ENCODE measurements at regions not wholly inside any gene's neighbourhood (a gene's known extent, or its start where the extent isn't known, plus 50 kb on each side); places are given as distances from the start of the nearest gene placed in this dataset.

- Histone ChIP-seq H4K20me1 (ENCODE audit: control insufficient read depth, extremely low read depth, insufficient read depth, low read length) (no peaks in the 10 kb centered on the region), H3K4me2 (ENCODE audit: control insufficient read depth, extremely low read depth, insufficient read depth, low read depth, low read length) (no peak overlapping the region), H3K9me1 (ENCODE audit: control insufficient read depth, extremely low read depth, insufficient read depth, low read length) (no peaks in the 10 kb centered on the region), H3K27me3 (ENCODE audit: control insufficient read depth, extremely low read depth, insufficient read depth, low read length) (no peaks in the 10 kb centered on the region), H3K9me3 (ENCODE audit: control insufficient read depth, low read depth, low read length) (no peaks in the 10 kb centered on the region), H3K9ac (ENCODE audit: control insufficient read depth, extremely low read depth, insufficient read depth, low read length) (no peak overlapping the region), H3K4me3 (ENCODE audit: control insufficient read depth in 2 of 3, extremely low read depth in 1 of 3, insufficient read depth in 2 of 3, low read depth in 1 of 3, low read length in 3 of 3) (no peak overlapping the region), H3K36me3 (ENCODE audit: control insufficient read depth in 2 of 2, extremely low read depth in 1 of 2, insufficient read depth in 2 of 2, low read length in 2 of 2) (no peaks in the 10 kb centered on the region), H3K4me1 (ENCODE audit: control insufficient read depth, extremely low read depth, insufficient read depth, low read length) (no peaks in the 10 kb centered on the region), H3K27ac (ENCODE audit: control insufficient read depth, insufficient read depth, low read length) (no peak overlapping the region), H2AFZ (ENCODE audit: control insufficient read depth, low read length) (no peak overlapping the region), H3K79me2 (ENCODE audit: control insufficient read depth, insufficient read depth, low read length) (no peaks in the 10 kb centered on the region)
- TF ChIP-seq CTCF (optimal IDR thresholded peaks at IDR 0.05 in 1 of 3, IDR thresholded peaks at IDR 0.05 in 1 of 3, conservative IDR thresholded peaks at IDR 0.05 in 1 of 3; ENCODE audit: extremely low read depth in 1 of 3, insufficient read depth in 2 of 3, low read length in 3 of 3) (no peak), EZH2 (IDR thresholded peaks at IDR 0.05; ENCODE audit: low read length) (no peak)
- no peak for DNase-seq (ENCODE audit: low read depth, low spot score)
- dilution Hi-C loops (cut with MboI; ENCODE audit: extremely low pct_ligation_motif_present, low sequenced_read_pairs) = no loop called here
- no peak for FAIRE-seq
Measured at GRCh38 chr2:52391621-52392020, 1359.7 kb upstream of the NRXN1 start.

DNA sequence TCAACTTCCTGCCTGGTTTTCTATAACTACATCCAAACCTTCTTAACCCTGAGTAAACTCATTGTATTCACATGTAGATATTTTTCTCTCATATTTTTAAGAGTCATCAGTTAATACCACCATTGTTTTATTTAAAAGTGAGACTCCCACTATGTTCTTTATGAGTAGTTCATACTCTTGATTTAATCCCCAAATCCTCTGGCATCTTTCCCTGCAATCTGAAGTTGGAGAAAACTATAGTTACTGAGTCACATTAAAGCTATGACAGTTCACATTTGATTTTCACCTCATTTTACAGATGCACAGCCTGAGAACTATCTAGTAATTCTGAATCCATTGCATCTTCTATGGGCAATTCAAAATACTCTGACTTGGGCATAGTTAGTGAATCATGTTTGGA, 1358.7 kb upstream of the NRXN1 start:
- H3K79me2 ChIP-seq (ENCODE audit: control insufficient read depth, insufficient read depth, low read length) = no peaks in the 10 kb centered on the region
- FAIRE-seq (no peak), DNase-seq (ENCODE audit: low read depth, low spot score) (no peak)
- no peaks in the 10 kb centered on the region for H3K4me1 ChIP-seq (ENCODE audit: control insufficient read depth, extremely low read depth, insufficient read depth, low read length)
- no peak overlapping the region for H3K4me3 ChIP-seq (ENCODE audit: control insufficient read depth in 2 of 3, extremely low read depth in 1 of 3, insufficient read depth in 2 of 3, low read depth in 1 of 3, low read length in 3 of 3)
- dilution Hi-C loops (cut with MboI; ENCODE audit: extremely low pct_ligation_motif_present, low sequenced_read_pairs) = no loop called here
- TF ChIP-seq EZH2 (IDR thresholded peaks at IDR 0.05; ENCODE audit: low read length) = no peak
- no peak for TF ChIP-seq CTCF (optimal IDR thresholded peaks at IDR 0.05 in 1 of 3, IDR thresholded peaks at IDR 0.05 in 1 of 3, conservative IDR thresholded peaks at IDR 0.05 in 1 of 3; ENCODE audit: extremely low read depth in 1 of 3, insufficient read depth in 2 of 3, low read length in 3 of 3)
- no peak overlapping the region for H3K4me2 ChIP-seq (ENCODE audit: control insufficient read depth, extremely low read depth, insufficient read depth, low read depth, low read length)
- no peaks in the 10 kb centered on the region for H3K36me3 ChIP-seq (ENCODE audit: control insufficient read depth in 2 of 2, extremely low read depth in 1 of 2, insufficient read depth in 2 of 2, low read length in 2 of 2)
- no peaks in the 10 kb centered on the region for H3K9me1 ChIP-seq (ENCODE audit: control insufficient read depth, extremely low read depth, insufficient read depth, low read length)
- no peaks in the 10 kb centered on the region for H4K20me1 ChIP-seq (ENCODE audit: control insufficient read depth, extremely low read depth, insufficient read depth, low read length)
- H3K27ac ChIP-seq (ENCODE audit: control insufficient read depth, insufficient read depth, low read length) = no peak overlapping the region
- no peaks in the 10 kb centered on the region for H3K9me3 ChIP-seq (ENCODE audit: control insufficient read depth, low read depth, low read length)
- H3K27me3 ChIP-seq (ENCODE audit: control insufficient read depth, extremely low read depth, insufficient read depth, low read length) = no peaks in the 10 kb centered on the region
- H2AFZ ChIP-seq (ENCODE audit: control insufficient read depth, low read length) = no peak overlapping the region
- H3K9ac ChIP-seq (ENCODE audit: control insufficient read depth, extremely low read depth, insufficient read depth, low read length) = no peak overlapping the region
